RCC 7860 (cell line): ENCODE measurements at regions not wholly inside any gene's neighbourhood (a gene's known extent, or its start where the extent isn't known, plus 50 kb on each side); places are given as distances from the start of the nearest gene placed in this dataset.

ENCODE experiments used
- DNase-seq: peaks from one replicate; pipeline ENCODE4 v3.0.0-alpha.2; 2015; ENCODE audit warnings: low spot score
- FAIRE-seq: peaks from 2 replicates; lab custom pipeline; 2012; peaks lifted over from hg19 to GRCh38; lab: Jason Lieb, UNC

GRCh38 chr7:41255113-41255512 lies 447.8 kb downstream of the INHBA start:
- FAIRE-seq: no peak
- DNase-seq: no peak

DNA sequence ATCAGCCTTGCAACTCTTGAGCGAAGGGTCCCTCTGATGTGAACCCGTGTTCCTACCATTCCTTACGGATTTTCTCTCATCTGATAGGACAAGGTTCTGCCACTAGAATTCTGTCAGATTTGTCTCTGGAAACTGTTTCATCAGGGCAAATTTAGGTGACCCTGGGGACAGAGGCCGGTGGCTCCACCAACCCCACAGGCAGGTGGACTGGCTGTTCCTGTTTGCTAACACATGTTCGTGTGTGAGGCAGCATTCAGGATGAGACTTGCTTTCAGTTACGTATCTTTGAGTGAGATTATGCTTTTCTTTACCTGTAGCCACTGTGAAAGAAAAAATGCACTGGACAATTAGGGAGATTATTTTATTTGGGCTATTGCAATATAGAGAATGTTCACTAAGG lies 449.9 kb downstream of the INHBA start:
- FAIRE-seq: no peak
- no peak for DNase-seq

DNA sequence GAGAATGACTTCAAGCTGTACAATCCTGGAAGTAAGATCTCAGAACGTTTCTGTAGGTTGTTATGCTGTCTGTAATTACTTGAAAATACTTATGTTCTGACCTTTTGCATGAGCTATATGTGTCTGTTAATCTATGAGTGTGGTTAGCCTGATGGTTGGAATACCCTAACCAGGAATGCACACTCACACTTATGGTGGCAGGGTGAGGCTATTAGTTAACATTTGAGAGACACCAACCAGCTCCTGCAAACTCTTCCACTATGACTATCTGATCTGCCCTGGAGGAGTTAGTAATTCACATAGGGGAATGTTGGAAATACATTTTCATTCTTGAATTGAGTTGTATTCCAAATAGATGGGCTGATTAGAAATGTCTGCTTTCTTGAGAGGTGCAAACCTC lies 450.3 kb downstream of the INHBA start:
- FAIRE-seq: no peak

DNA sequence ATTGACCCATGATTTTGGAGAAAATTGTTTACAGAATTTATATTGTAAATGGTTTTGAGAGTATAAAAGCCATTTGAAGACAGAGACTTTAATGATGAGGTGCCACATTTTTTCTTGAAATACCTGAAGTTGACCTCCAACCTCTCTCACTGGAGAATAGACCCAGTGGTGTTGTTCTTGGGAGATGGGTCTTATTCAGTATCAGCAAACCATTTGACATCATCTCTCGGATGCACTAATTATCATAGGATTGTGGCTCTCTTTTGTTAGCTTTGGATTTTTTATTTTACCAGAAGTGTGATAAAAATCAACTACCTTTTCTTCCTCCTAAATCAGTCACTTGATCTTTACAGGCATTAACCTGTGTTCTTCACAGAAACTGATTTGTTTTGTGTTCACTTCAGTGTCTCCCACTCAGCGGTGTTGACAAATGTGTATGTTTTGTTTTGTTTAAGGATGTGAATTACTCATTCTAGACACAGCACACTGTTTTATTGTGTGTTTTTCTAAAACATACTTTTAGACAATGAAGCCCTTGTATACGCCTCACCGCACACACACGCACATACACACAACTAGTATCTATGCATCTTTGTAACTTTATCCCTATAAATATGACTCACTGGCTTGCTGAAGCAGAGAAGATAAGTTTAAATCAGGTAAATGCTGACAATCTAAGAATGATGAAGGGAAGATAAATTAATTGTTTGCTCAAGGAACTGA lies 455.6 kb downstream of the INHBA start:
- peak; percentile 70 for DNase-seq
- FAIRE-seq: no peak

More for the DNA sequence above, 450.3 kb downstream of the INHBA start:
- DNase-seq: no peak

DNA sequence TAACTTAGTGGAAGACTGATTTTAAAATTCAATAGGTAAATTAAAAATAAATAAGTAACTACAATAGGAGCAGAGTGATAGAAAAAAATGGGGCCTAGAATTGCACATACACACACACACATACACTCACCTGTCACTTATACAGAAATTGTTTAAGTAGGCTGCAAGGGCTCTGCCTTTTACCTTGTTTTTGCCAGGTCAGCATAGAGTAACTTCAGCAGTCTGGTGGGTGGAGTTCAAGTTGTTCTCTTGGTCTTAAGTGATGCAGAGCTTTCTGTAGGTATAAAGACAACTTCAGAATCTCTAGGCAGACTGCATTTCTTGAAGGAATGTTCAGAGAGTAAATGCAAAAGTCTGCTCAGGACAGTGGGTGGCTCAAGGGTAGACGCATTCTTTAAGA lies 457.0 kb downstream of the INHBA start:
- FAIRE-seq (no peak), DNase-seq (no peak)

GRCh38 chr7:41244246-41244645 lies 458.6 kb downstream of the INHBA start:
- no peak for DNase-seq

DNA sequence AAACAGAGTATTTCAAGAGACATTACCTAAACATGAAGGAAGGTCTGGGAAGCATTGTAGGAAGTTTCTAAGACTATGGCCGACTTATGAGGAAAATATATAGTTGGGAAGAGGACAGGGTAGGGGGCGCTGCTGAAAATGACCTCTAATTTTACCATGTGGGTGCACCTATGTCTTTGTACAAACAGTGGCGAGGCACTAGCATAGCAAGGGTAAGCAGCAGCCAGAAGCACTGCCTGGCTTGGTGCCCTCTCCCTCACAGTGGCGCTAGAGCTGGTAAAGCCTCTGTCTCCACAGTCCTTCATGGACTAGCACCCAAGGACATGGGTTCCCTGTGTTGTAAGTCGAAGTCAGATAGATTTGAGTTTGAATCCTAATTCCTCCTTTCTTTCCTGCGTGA lies 461.2 kb downstream of the INHBA start:
- FAIRE-seq: no peak
- DNase-seq: no peak

More at GRCh38 chr7:41244246-41244645, 458.6 kb downstream of the INHBA start:
- FAIRE-seq: no peak

- DNase-seq: no peak
- no peak for FAIRE-seq
Observed at GRCh38 chr7:41239596-41239995, 463.3 kb downstream of the INHBA start.

DNA sequence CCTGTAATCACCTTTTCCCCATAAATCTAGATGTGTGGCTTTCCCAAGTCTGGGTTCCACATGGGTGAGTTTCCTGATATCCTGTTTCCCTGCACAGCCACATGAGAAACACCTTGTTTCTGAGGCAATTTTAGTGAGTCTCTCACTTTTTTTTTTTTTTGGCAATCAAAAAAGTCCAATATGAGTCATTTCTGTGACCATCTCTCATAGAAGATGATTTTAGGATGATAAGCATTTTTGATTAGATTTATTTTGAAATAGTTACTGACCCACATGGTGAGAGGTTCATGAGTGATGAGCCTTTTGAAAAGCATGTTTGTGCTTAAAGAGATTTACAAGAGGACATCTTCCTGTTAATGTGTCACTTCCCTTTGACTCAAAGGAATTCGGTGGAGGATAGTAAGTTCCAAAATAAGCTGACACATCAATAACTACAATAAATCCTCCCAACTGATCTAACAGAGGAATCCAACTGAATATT lies 464.0 kb downstream of the INHBA start:
- peak; percentile 87 for FAIRE-seq
- peak; percentile 82 for DNase-seq

DNA sequence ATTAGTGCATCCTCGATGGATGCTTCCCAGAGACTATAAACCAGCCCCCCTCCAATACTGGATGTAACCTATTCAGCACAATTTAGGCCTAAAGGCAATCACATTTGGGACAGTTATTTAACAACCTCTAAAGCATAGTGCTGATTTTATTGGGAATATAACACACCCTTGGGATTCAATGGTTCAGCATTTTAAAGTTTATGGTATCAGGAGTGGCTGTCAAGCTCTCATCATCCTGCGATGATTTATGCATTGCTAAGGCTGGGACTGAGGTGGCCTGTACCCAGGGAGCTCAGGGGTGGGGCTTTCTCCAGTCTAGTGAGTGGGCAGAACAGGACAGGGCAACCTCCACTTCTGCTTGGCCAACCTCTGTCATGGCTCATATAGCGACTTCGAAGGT lies 464.9 kb downstream of the INHBA start:
- no peak for DNase-seq
- no peak for FAIRE-seq

- DNase-seq: no peak
- FAIRE-seq: no peak
Observed at GRCh38 chr7:41232086-41232485, 470.8 kb downstream of the INHBA start.

- FAIRE-seq (no peak), DNase-seq (peak; percentile 43)
Observed at GRCh38 chr7:41224063-41224763, 478.7 kb downstream of the INHBA start.

GRCh38 chr7:41222746-41223145 lies 480.1 kb downstream of the INHBA start:
- FAIRE-seq: no peak

GRCh38 chr7:41220266-41220665 lies 482.6 kb downstream of the INHBA start:
- DNase-seq (no peak), FAIRE-seq (no peak)

More at GRCh38 chr7:41222746-41223145, 480.1 kb downstream of the INHBA start:
- DNase-seq: no peak

- peak; percentile 70 for FAIRE-seq
Observed at GRCh38 chr7:41219276-41219675, 483.6 kb downstream of the INHBA start.

DNA sequence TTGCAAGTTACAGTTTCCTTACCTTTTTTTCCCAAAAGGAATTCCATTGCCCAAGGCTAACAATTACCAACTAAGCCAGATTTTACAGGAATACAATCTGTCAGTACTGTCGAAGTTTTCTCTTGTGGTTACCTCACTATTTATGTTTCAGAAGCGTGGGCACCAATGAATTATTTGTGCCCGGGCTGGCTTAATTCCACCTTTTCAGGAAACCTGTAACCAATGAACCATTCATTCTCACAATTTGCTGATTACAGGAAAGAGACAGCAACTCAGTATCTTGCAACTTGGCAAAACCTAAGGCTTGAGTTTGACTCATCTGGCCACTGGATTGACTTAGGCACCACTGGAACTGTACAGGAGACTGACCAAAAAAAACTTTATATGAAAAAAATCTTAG lies 485.6 kb downstream of the INHBA start:
- FAIRE-seq (no peak), DNase-seq (no peak)

More at GRCh38 chr7:41219276-41219675, 483.6 kb downstream of the INHBA start:
- peak; percentile 43 for DNase-seq

GRCh38 chr7:41207141-41207540 lies 495.7 kb downstream of the INHBA start:
- FAIRE-seq: no peak
- no peak for DNase-seq

DNA sequence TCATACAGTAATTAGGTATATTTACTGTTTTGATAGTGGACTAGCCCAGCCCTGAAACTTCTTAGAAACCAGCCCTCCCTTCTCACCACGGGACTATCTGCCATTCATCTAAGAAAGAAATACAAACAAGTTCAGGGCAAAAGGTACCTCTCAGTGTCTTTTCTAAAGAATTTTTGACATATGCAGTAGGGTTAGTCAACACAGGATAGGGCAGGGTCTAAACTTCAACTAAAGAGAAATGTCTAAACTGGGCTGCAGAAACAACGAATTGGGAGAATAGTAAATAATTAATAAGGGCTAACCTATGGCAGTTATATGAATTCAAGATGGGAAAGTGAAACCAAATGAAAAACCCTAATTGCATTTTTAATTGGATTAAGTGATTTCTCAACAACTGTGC lies 496.6 kb downstream of the INHBA start:
- FAIRE-seq (no peak), DNase-seq (no peak)

DNA sequence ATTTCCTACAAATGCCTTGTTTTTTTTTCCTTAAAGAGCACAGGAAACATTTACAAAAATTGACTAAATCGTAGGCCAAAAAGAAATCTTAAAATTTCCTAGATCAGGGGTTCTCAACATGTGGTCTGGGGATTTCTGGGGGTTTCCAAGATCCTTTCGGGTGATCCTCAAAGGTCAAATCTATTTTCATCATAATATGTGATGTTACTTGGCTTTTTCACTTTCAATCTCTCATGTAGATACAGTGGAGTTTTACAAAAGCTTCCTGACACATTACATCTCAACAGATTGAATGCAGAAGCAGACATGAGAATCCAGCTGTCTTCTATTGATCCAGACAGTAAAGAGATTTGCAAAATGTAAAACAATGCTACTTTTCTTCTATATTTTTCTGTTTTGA lies 497.3 kb downstream of the INHBA start:
- DNase-seq: no peak
- FAIRE-seq: no peak

GRCh38 chr7:41203542-41203941 lies 499.3 kb downstream of the INHBA start:
- DNase-seq: no peak
- peak; percentile 21 for FAIRE-seq

- FAIRE-seq (no peak), DNase-seq (no peak)
Observed at GRCh38 chr7:41201021-41201420, 501.9 kb downstream of the INHBA start.

DNA sequence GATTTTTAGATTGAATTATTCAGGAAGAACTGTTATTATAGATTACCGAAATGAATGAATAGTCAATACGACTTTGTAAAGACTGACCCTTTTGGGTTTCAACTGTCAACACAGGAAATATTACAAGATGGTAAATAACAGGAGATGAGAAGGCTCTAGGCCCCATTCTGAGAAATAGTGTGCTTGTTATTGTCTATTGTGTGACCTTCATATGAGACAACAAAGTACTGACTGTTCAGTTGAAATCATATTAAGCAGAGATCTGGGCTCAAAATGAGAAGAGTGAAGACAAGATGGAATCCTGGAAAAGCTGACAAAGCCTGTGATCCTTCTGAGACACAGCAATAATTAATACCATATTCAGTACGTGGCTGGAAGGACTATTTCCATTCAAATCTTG lies 503.8 kb downstream of the INHBA start:
- FAIRE-seq (no peak), DNase-seq (no peak)
